NCI-H187 (cell line): ENCODE measurements at regions not wholly inside any gene's neighbourhood (a gene's known extent, or its start where the extent isn't known, plus 50 kb on each side); places are given as distances from the start of the nearest gene placed in this dataset.

Experiments used
- DNase-seq, 2 experiments: peaks; one replicate each; lab custom pipeline; 2025; lab: John Stamatoyannopoulos, UW

- DNase-seq = no peak
These were observed 239.3 kb downstream of the OGFRL1 start for GRCh38 chr6:71527886-71528285.

GRCh38 chr6:71529026-71529425 lies 240.4 kb downstream of the OGFRL1 start:
- no peak for DNase-seq

- DNase-seq = no peak
These were observed 241.2 kb downstream of the OGFRL1 start for GRCh38 chr6:71529769-71530168.

- DNase-seq = no peak
These were observed 242.4 kb downstream of the OGFRL1 start for GRCh38 chr6:71531006-71531405.

GRCh38 chr6:71531841-71532240 lies 243.2 kb downstream of the OGFRL1 start:
- no peak for DNase-seq

GRCh38 chr6:71533939-71534379 lies 245.3 kb downstream of the OGFRL1 start:
- DNase-seq = no peak

- no peak for DNase-seq
These were observed 246.3 kb downstream of the OGFRL1 start for GRCh38 chr6:71534921-71535320.

GRCh38 chr6:71537717-71538116 lies 249.1 kb downstream of the OGFRL1 start:
- no peak for DNase-seq

GRCh38 chr6:71544028-71544427 lies 255.4 kb downstream of the OGFRL1 start:
- DNase-seq = no peak

GRCh38 chr6:71544906-71545305 lies 256.3 kb downstream of the OGFRL1 start:
- DNase-seq = no peak

- no peak for DNase-seq
These were observed 257.3 kb downstream of the OGFRL1 start for GRCh38 chr6:71545905-71546304.

- DNase-seq = no peak
These were observed 263.2 kb downstream of the OGFRL1 start for GRCh38 chr6:71551798-71552197.

GRCh38 chr6:71556141-71556540 lies 267.5 kb downstream of the OGFRL1 start:
- DNase-seq = no peak

- DNase-seq = no peak
These were observed 270.4 kb downstream of the OGFRL1 start for GRCh38 chr6:71558974-71559373.

- DNase-seq = no peak
These were observed 279.0 kb downstream of the OGFRL1 start for GRCh38 chr6:71567562-71567961.

GRCh38 chr6:71577766-71578165 lies 289.2 kb downstream of the OGFRL1 start:
- DNase-seq = no peak

GRCh38 chr6:71579902-71580301 lies 291.3 kb downstream of the OGFRL1 start:
- DNase-seq = no peak

GRCh38 chr6:71582820-71583219 lies 294.2 kb downstream of the OGFRL1 start:
- DNase-seq = no peak

- DNase-seq = no peak
These were observed 296.3 kb downstream of the OGFRL1 start for GRCh38 chr6:71584712-71585436.

GRCh38 chr6:71585472-71585871 lies 296.9 kb downstream of the OGFRL1 start:
- DNase-seq = no peak

- DNase-seq = no peak
These were observed 297.9 kb upstream of the RIMS1 start for GRCh38 chr6:71588490-71588889.

- no peak for DNase-seq
These were observed 297.1 kb upstream of the RIMS1 start for GRCh38 chr6:71589254-71589653.

- no peak for DNase-seq
These were observed 293.7 kb upstream of the RIMS1 start for GRCh38 chr6:71592643-71593042.

GRCh38 chr6:71599359-71599758 lies 287.0 kb upstream of the RIMS1 start:
- DNase-seq = no peak
